ENCODE measurements at regions not wholly inside any gene's neighbourhood (a gene's known extent, or its start where the extent isn't known, plus 50 kb on each side); places are given as distances from the start of the nearest gene placed in this dataset.
"Not testable (repeated sequence)": the region's sequence is repeated elsewhere in the genome, so short reads cannot be mapped to it uniquely, and the experiment has no call there.

DNA sequence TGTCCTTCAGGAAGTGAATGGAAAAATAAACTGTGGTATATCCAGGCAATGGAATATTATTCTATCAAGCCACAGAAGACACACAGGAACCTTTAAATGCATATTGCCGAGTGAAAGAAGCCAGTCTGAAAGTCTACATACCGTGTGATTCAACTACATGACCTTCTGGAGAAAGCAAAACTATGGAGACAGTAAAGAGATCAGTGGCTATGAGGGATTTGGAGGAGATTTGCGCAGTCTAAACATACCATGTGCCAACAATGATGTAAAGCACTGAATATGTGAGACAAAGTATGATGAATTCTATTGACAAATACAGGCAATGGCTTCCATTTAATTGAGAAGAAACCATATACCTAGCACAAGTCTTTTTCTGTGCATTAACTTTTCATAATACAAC is 518.3 kb upstream of the ZNF337 start:
- no peak for DNase-seq

DNA sequence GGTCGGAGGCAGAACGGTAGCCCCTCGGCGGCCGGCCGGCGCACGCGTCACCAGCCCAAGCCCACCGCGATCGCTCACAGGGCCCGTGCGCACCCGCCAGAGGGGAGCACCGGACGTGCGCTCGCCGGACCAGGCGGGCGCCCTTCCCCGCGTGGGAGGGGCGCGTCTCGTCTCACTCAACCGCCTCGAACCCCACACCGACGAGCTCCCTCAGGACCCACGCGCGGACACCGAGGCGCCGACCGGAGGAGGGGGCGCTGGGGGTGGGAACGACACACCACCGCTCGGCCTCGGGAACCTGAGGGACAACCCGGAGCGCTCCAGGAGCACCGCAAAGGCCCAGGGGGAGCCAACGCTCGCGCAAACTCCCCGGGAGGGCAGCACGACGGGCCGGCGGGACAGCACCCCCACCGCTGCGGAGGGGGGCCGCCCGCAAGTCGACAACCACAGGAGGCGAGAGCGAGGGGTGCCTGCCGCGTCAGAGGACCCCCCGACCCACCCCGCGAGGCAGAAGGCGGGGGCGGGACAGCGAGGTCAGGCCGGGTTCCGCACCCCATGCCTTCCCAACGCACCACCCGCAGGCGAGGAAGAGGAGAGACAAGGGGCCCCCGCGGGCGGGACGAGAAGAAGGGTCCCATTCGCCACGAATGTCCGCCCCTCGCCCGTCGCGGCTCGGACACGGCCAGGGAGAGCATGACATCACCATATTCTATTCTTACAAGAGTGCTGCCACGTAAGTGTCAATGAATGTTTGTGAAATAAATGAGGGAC is 512.7 kb upstream of the ZNF337 start:
- DNase-seq: peak; percentile 3

DNA sequence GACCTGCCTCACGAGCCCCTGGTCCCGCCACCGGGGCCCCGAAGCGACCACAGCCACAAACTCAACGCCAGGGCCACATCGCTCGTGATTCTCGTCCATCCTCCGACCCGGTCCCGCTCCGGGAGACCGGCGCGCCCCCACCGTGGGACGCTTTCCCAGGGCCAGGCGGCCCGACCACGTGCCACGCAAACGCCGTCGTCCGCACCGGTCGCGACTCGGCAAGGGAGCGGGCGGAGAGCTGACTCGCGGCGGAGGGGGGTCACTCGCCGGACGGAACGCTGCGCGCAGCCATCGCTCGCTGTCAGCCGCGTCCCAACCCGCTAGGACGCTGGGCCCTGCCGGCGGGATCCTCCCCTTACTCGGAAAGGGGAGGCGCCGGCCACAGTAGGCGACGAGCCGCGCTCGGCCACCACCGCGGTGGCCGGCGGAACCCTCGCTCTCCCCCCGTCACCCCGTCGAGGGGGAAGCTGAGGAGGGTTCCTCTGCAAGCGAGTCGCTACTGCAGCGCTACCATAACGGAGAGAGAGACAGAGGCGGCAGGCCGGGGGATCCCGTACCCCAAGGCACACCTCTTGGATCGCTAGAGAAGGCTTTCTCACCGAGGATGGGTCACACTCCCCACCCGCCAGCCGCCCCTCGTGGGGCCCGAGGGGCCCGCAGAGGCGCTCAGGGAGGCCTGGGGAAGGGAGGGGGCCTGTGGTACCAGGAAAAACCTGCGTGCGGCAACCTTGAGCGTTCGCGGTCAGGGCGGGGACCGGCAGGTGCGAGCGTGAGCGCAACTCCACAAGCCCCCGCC is 511.8 kb upstream of the ZNF337 start:
- DNase-seq: peak; percentile 33

DNA sequence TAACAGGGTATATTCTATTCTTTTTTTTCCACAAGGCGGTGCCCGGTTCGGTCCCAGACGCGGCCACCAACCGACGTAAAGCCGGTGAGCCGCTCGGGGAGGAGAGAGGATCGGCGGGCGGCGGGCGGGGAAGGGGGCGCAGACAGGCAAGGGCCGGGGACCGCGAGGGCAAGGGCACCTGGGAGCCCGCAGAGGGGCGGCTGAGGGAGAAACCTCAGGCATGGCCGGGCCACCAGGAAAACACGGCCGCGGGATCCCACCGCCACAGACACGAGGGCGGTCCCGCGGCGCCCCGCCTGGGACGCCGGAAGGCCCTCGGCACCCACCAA is 511.3 kb upstream of the ZNF337 start:
- peak; percentile 3 for DNase-seq

DNA sequence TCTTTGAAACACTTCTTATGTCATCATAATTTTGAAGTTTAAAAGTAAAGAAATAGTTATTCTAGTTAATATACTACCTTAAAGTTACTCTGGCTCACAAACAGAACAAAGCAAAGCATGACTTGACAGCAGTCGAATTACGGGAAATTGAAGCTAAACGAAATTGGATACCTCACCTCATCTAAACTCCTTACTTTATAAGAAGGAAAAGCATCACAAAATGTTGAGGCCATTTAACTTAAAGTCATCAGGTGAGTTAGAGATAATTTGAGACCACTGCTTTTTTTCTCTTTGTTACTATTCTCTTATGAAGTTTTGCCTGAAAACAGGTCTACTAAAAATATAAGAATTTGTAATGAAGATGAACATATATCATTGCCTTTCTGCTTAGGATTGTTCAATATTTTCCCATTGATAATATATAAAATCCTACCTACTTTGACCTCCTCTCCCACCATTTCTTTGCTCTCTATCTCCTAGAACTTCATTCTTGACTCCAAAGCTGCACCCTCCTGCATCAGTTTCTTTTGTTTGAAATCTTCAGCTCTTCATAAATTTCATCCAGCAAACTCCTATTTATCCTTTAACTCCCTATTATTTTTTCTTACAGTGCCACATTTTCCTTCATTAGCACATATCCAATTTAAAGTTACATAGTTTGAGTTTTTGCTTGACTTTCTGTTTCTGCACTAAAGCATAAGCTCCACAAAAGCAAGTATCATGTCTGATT is 510.7 kb upstream of the ZNF337 start:
- no peak for DNase-seq

DNA sequence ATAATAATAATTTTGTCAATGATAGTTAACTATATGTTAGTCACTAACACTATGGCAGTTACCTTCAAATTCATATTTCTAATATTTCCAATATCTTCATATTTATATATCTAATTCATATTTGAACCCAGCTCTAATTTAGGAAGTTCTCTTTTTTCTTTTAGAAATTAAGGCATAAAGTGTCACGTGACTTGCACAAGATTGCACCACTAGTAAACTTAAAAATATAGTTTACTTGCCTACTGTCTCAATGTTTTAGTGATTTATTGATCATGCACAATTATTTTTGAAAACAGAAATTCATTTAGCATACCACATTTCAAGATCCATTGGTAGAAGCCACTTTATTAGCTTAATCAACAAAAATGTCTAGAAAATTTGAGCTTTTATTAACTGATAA is 508.7 kb upstream of the ZNF337 start:
- no peak for DNase-seq

DNA sequence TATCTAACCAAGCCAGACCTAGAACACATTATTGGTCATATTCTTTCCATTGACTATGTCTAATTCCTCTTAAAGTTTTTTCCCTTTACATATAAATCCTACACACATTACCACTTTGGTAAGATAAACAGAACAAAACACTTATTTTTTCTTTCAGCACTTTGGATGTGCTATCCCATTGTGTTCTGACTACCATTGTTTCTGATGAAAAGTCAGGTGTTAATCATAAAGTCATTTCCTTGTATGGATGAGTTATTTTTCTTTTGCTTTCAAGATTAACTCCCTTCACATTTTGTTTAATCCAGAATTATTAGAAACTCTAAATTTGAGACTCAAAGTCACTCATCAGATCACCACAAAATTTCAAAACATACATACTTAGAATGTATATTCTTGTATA is 504.4 kb upstream of the ZNF337 start:
- not testable (repeated sequence) for DNase-seq

DNA sequence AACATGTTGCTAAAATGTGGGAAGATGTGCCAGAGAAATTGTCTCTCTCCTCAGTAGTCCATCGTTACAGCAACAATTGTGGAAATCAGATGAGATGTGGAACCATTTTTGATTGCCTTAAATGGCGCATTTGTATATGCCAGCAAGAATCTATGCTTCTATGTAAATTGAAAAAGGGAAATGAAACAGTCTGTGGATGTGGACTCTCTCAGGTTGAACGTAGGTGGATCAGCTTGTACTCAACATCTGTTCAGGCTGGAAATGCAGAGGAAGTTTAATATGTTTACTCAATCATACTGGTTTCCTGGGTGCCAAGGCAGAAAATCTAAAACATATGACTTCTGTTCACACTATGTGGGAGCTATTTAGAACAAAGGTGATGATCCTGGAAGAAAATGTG is 490.7 kb upstream of the ZNF337 start:
- not testable (repeated sequence) for DNase-seq

DNA sequence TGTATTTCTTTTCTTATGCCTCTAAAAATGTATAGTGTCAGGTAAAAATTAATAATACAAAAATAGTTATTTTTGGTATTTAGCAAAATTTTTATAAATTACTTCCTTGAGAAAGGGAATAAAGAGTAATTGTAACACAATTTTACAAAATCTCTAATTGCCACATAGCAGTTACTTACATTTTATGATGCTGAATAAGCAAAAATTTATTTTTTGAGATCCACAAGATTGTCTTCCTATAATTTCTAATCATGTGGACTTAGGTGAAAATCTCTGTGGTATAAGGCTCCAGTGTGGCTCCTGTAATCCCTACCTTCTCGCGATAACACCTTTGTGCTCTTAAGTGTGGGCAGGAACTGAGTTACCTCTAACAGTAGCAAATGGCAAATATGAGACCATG is 487.1 kb upstream of the ZNF337 start:
- not testable (repeated sequence) for DNase-seq

DNA sequence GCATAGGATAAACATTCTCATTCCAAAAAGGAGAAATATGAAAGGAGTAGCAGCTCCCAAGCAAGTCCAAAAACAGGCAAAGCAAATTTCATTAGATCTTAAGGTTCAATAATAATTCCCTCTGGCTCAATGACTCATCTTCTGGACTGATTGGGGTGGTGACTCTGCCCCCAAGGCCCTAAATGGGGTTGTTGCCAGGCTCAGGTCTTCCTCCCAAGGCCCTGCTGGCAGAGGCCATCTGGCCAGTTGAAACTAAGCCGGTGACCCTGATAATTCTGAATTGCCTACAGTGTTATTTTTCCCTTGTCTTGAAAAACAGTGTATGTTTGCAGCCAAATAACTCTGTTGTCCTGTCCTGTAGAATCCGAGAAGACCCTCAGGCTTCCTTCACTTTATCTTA is 484.7 kb upstream of the ZNF337 start:
- not testable (repeated sequence) for DNase-seq

DNA sequence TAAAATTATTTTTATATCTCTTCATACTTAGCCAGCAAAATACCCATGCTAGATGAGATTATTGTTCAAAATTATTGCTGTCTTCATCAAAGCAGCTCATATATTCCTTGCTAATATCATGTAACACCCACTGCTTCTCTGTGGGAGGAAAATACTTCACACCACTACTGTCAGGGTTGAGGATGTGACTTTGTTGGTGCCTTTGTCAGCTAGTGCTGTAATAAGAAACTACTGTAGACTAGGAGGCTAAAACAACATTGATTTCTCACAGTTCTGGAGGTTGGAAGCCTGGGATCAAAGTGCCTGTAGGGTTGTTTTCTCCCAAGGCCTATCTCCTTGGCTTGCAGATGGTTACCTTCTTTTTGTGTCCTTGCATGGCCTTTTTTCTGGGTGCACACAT is 475.2 kb upstream of the ZNF337 start:
- not testable (repeated sequence) for DNase-seq

DNA sequence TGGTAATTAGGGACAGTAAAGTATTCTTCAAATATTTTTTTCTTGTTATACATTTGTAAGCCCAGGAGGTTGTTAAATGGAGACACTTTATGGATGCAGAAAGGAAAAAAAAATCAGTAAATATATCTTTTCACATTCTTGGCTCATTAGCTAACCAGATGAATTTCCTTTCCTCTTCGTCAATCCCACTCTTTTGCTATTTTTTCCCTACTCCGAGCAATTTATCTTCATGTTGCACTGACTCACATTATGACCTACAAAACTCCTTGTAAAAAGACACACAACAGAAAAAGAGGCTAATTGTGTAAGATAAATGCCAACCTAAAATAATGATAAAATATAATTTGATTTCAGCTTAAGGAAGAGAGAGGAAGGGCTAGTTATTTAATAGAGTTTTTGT is 472.9 kb upstream of the ZNF337 start:
- no peak for DNase-seq

DNA sequence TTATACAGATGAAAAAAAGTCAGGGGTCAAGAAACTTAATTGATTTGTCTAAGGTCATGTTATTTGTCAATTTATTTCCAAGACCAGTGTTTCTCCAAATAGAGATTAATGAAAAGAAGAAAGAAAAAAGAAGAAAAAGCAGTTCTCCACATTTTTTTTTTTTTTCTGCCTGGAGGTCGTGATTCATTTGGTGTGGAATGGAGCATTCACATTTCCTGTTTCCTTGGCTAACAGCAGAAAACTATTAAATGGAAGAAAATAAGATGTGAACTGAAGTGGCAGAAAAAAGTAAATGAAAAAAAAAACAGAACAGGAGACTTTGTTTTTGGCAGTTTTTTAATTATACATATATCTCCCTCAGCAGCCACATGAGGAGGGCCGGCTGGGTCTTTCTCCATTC is 470.8 kb upstream of the ZNF337 start:
- DNase-seq: no peak

DNA sequence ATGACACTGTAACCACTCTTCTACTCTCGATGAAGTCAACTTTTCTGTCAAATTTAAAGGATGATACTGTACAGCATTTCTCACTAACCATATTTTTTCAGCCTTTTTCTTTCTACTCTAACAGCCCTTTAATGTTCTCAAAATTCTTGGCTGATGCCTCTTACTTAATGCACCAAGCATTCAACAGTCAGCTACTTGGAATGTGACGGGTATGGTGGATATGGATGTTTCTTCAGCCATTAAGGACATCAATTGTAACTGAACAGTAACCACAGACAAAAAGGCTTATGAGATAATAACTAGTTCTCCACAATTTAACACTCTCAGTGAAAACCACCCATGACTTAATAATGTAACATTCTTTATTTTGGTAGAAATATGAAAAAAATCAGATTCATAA is 467.2 kb upstream of the ZNF337 start:
- DNase-seq: no peak

DNA sequence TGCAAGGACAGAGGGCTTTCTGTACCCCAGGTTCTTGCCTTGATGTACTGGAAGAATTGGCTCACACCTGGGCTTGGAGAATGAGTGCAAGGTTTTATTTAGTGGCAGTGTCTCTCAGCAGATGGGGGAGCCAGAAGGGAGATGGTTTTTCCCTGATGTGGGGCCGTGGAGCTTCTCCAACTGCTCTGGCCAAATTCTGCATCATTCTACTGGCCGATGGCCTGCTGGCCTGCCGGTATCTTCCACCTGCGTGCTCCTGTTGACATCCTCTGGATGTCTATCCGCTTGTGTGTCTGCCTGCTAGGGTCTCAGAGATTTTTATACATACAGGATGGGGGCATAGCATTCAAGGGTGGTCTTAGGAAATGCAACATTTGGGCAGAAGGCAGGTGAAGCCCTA is 466.5 kb upstream of the ZNF337 start:
- not testable (repeated sequence) for DNase-seq

DNA sequence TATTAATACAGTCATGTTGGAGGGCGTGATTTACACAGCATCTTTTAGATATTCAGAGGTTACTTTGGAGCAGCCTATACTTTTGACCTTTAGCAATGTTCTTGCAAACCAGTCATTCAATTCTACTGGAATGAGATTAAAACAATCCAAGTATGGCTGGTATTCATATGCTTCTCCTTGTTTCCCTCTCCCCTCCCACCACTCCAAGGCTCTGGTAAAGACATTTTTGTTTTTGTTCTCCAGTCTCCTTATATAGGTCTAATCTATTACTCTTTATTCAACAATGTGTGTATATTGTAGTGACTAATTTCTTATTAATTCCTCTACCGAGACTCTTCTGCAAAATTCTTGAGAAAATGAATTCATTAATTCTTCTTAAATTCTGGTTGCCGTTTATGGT is 465.1 kb upstream of the ZNF337 start:
- DNase-seq: not testable (repeated sequence)

DNA sequence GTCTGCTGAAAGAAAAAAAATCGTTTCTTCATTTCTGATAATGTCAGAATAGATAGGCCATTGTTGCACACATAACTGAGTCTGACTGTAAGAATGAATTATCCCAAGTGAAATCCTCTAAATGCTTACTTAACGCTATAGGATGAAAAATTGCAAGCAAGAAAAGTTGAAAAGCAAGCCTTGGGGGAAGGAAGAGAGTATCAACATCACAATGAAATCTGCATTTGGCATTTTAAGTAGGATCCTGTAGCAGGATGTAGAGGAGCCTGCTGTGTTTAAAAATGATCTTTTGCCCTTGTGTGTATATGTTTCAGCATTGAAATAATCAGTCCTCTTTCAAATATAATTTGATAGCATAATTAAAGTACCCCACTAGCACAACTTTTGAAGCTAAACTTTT is 464.3 kb upstream of the ZNF337 start:
- not testable (repeated sequence) for DNase-seq

DNA sequence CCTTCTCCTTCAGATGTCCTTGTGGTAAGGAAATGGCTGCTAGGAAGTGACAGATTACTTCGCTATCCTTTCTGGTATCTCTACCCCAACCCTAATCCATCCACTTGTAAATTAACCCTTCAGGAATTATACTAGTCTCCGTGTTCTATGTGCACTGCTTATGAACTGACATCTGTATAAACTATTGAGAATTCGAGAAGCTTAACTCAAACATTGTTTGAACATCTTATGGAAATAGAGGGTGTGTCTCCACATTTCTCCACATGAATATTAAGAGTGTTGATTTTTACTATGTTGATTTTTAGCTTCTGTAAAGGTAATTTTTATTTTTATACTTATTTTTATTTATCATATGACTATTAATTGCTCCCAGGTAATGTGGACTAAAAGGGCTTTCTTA is 457.6 kb upstream of the ZNF337 start:
- DNase-seq: no peak

DNA sequence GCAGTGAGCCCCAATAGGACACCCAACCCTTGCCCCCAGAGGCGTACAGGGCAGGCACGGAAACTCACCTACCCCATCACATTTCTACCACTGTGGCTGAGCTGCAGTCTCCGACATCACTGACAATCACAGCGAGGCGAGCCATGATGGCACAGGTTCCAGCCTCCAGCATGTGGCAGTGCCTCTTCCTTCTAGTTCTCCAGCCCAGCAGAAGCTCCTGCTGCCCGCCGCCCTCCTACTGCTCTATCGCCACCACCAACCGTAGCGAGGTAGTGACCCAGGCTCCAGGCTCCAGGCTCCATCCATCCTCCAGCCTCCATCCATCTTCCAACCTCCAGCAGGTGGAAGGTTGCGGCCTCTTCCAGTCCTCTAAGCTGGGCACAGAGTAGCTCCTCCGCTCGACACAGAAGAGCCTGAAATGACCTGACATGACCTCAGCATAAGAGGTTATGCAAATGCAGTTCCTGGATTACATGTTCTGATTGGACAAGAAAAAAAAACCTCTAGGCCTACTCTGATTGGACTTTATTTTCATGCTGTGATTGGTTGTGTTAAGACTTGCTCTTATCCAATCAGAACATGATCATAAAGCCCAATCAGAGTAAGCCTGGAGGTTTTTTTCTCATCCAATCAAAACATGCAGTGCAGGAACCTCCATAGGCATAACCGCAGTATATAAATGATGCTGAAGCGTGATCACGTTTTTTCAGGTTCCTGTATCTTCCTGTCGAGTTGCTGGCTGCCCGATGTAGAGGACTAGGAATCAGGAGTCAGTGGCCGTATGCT is 438.9 kb upstream of the ZNF337 start:
- DNase-seq: no peak

DNA sequence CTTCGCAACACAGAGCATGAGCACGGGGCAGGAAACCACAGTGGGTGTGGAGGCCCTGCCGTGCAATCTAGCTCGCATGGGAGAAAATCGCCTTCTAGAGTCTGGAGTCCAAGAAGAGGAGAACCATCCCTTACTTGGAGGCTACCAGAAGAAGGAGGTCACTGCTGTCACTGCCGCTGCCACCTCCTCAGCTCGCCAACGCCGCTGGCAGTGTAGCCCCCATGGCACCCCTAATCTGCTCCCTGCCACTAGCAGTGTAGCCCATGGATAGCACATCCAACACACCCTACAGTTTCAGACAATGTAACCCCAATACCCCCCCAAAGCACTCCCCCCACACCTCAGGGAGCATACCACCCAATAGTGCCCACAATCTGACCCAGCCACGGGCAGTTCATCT is 438.0 kb upstream of the ZNF337 start:
- DNase-seq: no peak

DNA sequence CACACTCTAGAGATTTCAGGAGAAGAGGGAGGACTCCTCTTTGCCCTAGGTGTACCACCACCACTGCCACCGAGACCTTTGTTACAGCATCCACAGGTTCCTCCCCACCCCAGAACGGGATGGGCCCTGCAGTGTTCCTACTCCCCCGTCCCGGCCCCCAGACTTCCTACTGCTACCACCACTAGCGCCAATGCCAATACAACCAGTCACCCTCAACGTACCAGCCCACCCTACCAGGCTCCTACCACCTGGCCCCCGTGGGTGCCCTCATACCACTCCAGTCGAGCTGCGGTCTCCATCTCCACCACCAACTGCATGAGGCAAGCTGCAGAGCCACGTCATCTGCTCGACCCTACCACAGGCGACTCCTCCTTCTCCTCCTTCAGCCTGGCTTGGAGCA is 437.1 kb upstream of the ZNF337 start:
- not testable (repeated sequence) for DNase-seq

DNA sequence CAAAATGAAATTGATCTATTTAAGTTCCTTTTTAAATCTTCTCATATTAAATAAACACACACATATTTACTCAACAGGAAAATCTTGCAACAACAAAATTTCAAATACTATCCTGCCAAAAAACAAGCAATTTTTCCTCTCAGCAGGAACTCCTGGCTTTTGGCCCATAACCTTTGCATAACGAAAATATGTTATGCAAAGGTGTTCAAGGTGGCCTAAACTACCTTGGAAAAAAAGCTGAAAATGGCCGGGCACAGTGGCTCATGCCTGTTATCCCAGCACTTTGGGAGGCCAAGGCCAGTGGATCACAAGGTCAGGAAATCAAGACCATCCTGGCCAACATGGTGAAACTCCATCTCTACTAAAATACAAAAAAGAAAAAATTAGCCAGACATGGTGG is 424.3 kb upstream of the ZNF337 start:
- DNase-seq: not testable (repeated sequence)

DNA sequence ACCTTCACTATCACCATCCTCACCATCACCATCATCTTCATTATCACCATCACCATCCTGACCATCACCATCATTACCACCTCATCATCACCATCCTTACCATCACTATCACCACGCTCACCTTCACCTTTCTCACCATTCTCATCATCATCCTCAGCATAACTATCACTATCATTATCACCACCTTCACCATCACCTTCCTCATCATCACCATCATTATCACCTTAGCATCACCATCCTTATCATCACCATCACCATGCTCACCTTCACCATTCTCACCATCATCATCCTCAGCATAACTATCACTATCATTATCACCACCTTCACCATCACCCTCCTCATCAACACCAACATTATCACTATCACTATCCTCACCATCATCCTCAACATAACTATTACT is 397.8 kb upstream of the ZNF337 start:
- not testable (repeated sequence) for DNase-seq

Data from activated T-cell treated with anti-CD3 and anti-CD28 coated beads for 4 hours (primary cell).